ENCODE measurements at regions not wholly inside any gene's neighbourhood (a gene's known extent, or its start where the extent isn't known, plus 50 kb on each side); places are given as distances from the start of the nearest gene placed in this dataset.

DNA sequence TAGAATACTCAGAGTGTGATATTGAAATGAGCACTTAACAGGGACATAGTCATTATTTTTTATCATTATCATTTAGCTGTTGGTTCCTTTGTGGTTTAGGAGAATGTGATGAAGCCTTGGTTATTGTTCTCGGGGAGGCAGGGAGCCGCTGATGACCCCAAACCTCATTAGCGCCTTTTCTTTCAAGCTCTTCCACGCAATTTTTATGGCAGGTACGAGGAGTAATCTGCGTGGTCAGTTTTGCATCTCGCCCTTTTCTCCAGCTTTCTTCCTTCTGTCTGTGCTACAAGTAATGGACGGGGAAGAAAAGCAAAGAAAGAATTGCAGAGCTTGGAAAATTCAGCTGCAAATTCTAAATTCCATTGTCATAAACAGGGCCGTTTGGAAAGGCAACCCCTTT, 338.4 kb downstream of the GLRX3 start:
- TF ChIP-seq CTCF (IDR thresholded peaks at IDR 0.05): no peak
- no peak for TF ChIP-seq POLR2A (IDR thresholded peaks at IDR 0.05)
